Pancreas (tissue), 10 donors: ENCODE measurements at regions not wholly inside any gene's neighbourhood (a gene's known extent, or its start where the extent isn't known, plus 50 kb on each side); places are given as distances from the start of the nearest gene placed in this dataset.

Experiments
- ATAC-seq, 4 donors: fragments of 200-7000 bp; cut with Tn5 transposase; one replicate each; pipeline versions ENCODE4 v1.8.0 to v1.9.1; 2020; ENCODE audit warnings: mild to moderate bottlenecking in 4 of 4, moderate library complexity in 4 of 4
- DNase-seq, 6 donors: peaks; one replicate each; pipeline ENCODE4 v3.0.0-alpha.2; 2020
- FAIRE-seq: peaks from 2 replicates; lab custom pipeline; 2012; peaks lifted over from hg19 to GRCh38; lab: Jason Lieb, UNC
- H3K27ac ChIP-seq, 4 donors: fragments of 200-600 bp; sonication (generic); 1 replicate in 3 of 4; 2 replicates in 1 of 4; pipeline versions ENCODE4 v1.5.0 to v1.8.0; 2020
- H3K27me3 ChIP-seq, 4 donors: fragments of 200-600 bp; one replicate each; pipeline ENCODE4 v1.8.0; 2021
- H3K36me3 ChIP-seq, 3 donors: fragments of 200-600 bp; sonication (generic) in 1 of 3; one replicate each; pipeline versions ENCODE4 v1.5.0 to v1.8.0; 2020 to 2021
- H3K4me1 ChIP-seq, 3 donors: fragments of 200-600 bp; one replicate each; pipeline ENCODE4 v1.8.0; 2021
- H3K4me3 ChIP-seq, 4 donors: fragments of 200-600 bp; sonication (generic) in 2 of 4; one replicate each; pipeline versions ENCODE4 v1.5.0 to v1.8.0; 2020 to 2021
- H3K9me3 ChIP-seq, 4 donors: fragments of 200-600 bp; one replicate each; pipeline ENCODE4 v1.8.0; 2021
- CTCF ChIP-seq, 4 donors: fragments of 200-600 bp; sonication (generic) in 3 of 4; IDR thresholded peaks; one replicate each; pipeline versions ENCODE4 v1.5.0 to v1.8.0; 2021; ENCODE audit warnings: antibody characterized with exemption in 4 of 4
- WGBS, 2 donors: extraction: QIAGEN DNeasy Blood & Tissue Kit; methylation state at CpG; one replicate each; pipeline ENCODE4 v1.1.7; 2013; 5-methylcytosine and 5-hydroxymethylcytosine counted together
- intact Hi-C, 3 donors: fragments of 100-400 bp; cut with DNase I; formaldehyde crosslinking; loops; one replicate each; pipeline versions ENCODE4 v1.11.1 to v1.14.2; 2022
- donor health status: healthy with polysubstance abuse.
- donor health status: DM: no; HTN: no; CAD: no; lungs with moderate emphysema.
- donor health status: DM: no; HTN: no; CAD: no.
- donor health status: control.
- donor health status: control.
- donor health status: Bipolar disorder and iron deficiency.
- donor health status: DM: yes; HTN: yes; CAD: no.
- donor health status: DM: no; HTN: no; CAD: no.
- donor health status: DM: no; HTN: no; CAD: no.
- donor health status: DM: yes; HTN: yes; CAD: no.

- Histone ChIP-seq H3K27me3 (no peaks in the 10 kb centered on the region), H3K27ac (no peak overlapping the region), H3K4me3 (no peak overlapping the region), H3K4me1 (no peaks in the 10 kb centered on the region), H3K36me3 (no peaks in the 10 kb centered on the region), H3K9me3 (no peaks in the 10 kb centered on the region)
- ATAC-seq (no peak), FAIRE-seq (no peak), DNase-seq (no peak)
- WGBS, 2 donors = 80 to 85% methylated on average over 2 of the region's 2 CpGs
- intact Hi-C loops = no loop called here
- TF ChIP-seq CTCF (IDR thresholded peaks at IDR 0.05) = no peak
Measured at GRCh38 chr2:59868981-59869380, 684.5 kb downstream of the BCL11A start.

DNA sequence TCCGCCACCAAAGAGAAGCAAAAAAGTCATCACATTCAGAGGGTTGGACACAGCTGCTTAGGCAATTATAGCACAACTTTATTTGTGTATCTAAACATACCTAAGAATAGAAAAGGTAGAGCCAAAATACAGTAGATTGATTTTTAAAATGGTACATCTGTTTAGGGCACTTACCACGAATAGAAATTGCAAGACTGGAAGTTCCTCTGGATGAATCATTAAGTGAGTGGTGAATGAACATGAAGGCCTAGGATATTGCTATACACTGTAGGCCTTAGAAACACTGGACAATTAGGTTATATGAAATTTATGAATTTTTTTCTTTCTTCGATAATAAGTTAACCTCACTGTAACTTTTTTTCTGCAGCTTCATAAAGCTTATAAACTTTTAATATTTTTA is 687.0 kb downstream of the BCL11A start:
- no peak for TF ChIP-seq CTCF (IDR thresholded peaks at IDR 0.05)
- Histone ChIP-seq H3K9me3 (no peaks in the 10 kb centered on the region), H3K27me3 (no peaks in the 10 kb centered on the region), H3K27ac (no peak overlapping the region), H3K4me3 (no peak overlapping the region), H3K4me1 (no peaks in the 10 kb centered on the region), H3K36me3 (no peaks in the 10 kb centered on the region)
- intact Hi-C loops = no loop called here
- FAIRE-seq (no peak), DNase-seq (no peak), ATAC-seq (no peak)
- WGBS, 2 donors = 74 to 94% methylated on average over 3 of the region's 3 CpGs

- no peak for ATAC-seq
- Histone ChIP-seq H3K27me3 (no peaks in the 10 kb centered on the region), H3K27ac (no peak overlapping the region), H3K4me3 (no peak overlapping the region), H3K4me1 (no peaks in the 10 kb centered on the region), H3K9me3 (no peaks in the 10 kb centered on the region), H3K36me3 (no peaks in the 10 kb centered on the region)
- no peak for TF ChIP-seq CTCF (IDR thresholded peaks at IDR 0.05)
- no peak for FAIRE-seq
- intact Hi-C loops = no loop called here
- no peak for DNase-seq
- 92 to 96% methylated on average over 7 of the region's 7 CpGs for WGBS, 2 donors
Measured at GRCh38 chr2:59858540-59858939, 694.9 kb downstream of the BCL11A start.

- FAIRE-seq (no peak), ATAC-seq (no peak), DNase-seq (no peak)
- Histone ChIP-seq H3K4me1 (no peaks in the 10 kb centered on the region), H3K27me3 (no peaks in the 10 kb centered on the region), H3K27ac (no peak overlapping the region), H3K9me3 (no peaks in the 10 kb centered on the region), H3K36me3 (no peaks in the 10 kb centered on the region), H3K4me3 (no peak overlapping the region)
- no peak for TF ChIP-seq CTCF (IDR thresholded peaks at IDR 0.05)
- intact Hi-C loops = no loop called here
Measured at GRCh38 chr2:59857109-59857508, 696.3 kb downstream of the BCL11A start.

DNA sequence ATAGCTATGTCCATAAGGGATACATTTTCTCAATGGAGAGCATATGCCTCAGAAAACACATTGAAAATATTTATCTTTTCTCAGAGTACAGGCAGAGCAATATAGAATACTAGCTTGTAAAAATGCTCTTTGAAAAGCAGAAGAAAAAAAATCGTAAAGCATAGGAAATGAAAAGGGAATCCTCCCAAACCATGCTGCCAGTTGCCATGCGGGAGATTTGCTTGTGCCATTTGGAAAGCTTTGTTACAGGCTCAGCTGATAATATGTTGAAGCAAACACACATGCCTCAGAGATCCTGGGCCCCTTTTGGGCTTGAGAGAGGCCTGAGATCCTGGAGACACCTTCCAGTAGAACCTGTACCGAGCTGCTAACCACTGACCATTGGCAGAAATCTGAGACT is 697.1 kb downstream of the BCL11A start:
- H3K27ac ChIP-seq = no peak overlapping the region
- ATAC-seq (no peak), DNase-seq (no peak), FAIRE-seq (no peak)
- H3K27me3 ChIP-seq = no peaks in the 10 kb centered on the region
- H3K4me3 ChIP-seq = no peak overlapping the region
- no peak for TF ChIP-seq CTCF (IDR thresholded peaks at IDR 0.05)
- intact Hi-C loops = no loop called here
- no peaks in the 10 kb centered on the region for H3K36me3 ChIP-seq
- WGBS, 2 donors = 94 to 95% methylated on average over 3 of the region's 3 CpGs
- H3K9me3 ChIP-seq = no peaks in the 10 kb centered on the region
- H3K4me1 ChIP-seq = no peaks in the 10 kb centered on the region
